ENCODE measurements at regions not wholly inside any gene's neighbourhood (a gene's known extent, or its start where the extent isn't known, plus 50 kb on each side); places are given as distances from the start of the nearest gene placed in this dataset.

DNA sequence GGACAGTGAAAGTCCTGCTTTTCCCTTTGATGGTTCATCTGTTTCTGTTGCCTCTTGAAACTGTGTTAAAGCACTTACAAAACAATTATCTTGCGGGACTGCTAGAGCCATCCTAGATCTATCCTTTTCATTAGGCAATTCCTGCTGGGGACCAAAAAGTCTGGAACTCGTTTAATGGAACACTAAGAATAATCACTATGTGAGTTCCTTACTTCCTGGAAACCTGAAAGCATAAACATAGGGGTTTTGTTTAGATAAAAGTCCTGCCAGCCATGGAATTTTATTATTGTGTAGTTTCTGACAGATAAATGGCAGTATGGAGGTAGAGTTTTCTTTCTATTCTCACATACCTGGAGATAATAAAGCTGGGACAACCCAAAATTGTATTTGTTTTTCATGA lies 1133.3 kb downstream of the SORCS3 start:
- BruUV-seq (replicated peaks): no TSS peak
- Histone ChIP-seq H3K4ac (ENCODE audit: low read depth, low read length) (no peak overlapping the region), H2AK9ac (replicated peaks; ENCODE audit: low read depth, low read length, poor library complexity) (no peak overlapping the region), H3K4me3 (ENCODE audit: insufficient read depth, low read depth, low read length) (no peak overlapping the region), H4K5ac (ENCODE audit: low read depth, low read length) (no peak overlapping the region), H3K14ac (replicated peaks; ENCODE audit: low read depth, low read length) (no peak overlapping the region), H2BK5ac (ENCODE audit: low read depth, low read length, poor library complexity, severe bottlenecking) (no peak overlapping the region), H2BK120ac (ENCODE audit: low read depth, low read length) (no peak overlapping the region), H3K79me1 (ENCODE audit: low read depth in 1 of 2, low read length in 2 of 2) (no peaks in the 10 kb centered on the region), H3K18ac (ENCODE audit: low read depth, low read length) (no peak overlapping the region), H3K56ac (ENCODE audit: extremely low read depth, insufficient read depth, low read length) (no peak overlapping the region), H3K36me3 (ENCODE audit: control insufficient read depth, insufficient read depth, low read length) (no peaks in the 10 kb centered on the region), H2AFZ (replicated peaks; ENCODE audit: low read length, poor library complexity) (no peak overlapping the region), H3K9ac (ENCODE audit: low read depth, low read length) (no peak overlapping the region), H4K8ac (ENCODE audit: low read depth in 2 of 2, low read length in 2 of 2) (no peak overlapping the region), H3K9me1 (ENCODE audit: insufficient read depth, low read length) (no peaks in the 10 kb centered on the region), H2BK20ac (ENCODE audit: low read depth, low read length) (no peak overlapping the region), H3K4me2 (ENCODE audit: low read depth, low read length) (no peak overlapping the region), H2AK5ac (ENCODE audit: low read depth, low read length) (no peak overlapping the region), H3K27ac (ENCODE audit: insufficient read depth, low read length) (no peak overlapping the region), H3K27me3 (ENCODE audit: control insufficient read depth, insufficient read depth, low read length) (no peaks in the 10 kb centered on the region), H4K91ac (ENCODE audit: insufficient read depth, low read depth, low read length) (no peak overlapping the region), H3K23ac (ENCODE audit: low read depth, low read length) (no peak overlapping the region), H3K4me1 (ENCODE audit: control insufficient read depth, insufficient read depth, low read length) (no peaks in the 10 kb centered on the region), H4K20me1 (ENCODE audit: insufficient read depth, low read length) (no peaks in the 10 kb centered on the region), H3K9me3 (ENCODE audit: control insufficient read depth, insufficient read depth, low read length) (peaks cover 4% of the 10 kb centered on the region; the same call in 1 of the 2 replicates), H2BK15ac (ENCODE audit: low read depth, low read length) (no peak overlapping the region)
- TF ChIP-seq RCOR1 (IDR thresholded peaks at IDR 0.05; ENCODE audit: insufficient replicate concordance, low read length): no peak
- TF ChIP-seq SMC3 (IDR thresholded peaks at IDR 0.05; ENCODE audit: low read depth, low read length): no peak
- TF ChIP-seq, protein P1, sequence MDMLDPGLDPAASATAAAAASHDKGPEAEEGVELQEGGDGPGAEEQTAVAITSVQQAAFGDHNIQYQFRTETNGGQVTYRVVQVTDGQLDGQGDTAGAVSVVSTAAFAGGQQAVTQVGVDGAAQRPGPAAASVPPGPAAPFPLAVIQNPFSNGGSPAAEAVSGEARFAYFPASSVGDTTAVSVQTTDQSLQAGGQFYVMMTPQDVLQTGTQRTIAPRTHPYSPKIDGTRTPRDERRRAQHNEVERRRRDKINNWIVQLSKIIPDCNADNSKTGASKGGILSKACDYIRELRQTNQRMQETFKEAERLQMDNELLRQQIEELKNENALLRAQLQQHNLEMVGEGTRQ (IDR thresholded peaks at IDR 0.05; ENCODE audit: low read depth, low read length): no peak
- no peak for TF ChIP-seq CHD1 (IDR thresholded peaks at IDR 0.05; ENCODE audit: low read depth, low read length)
- TF ChIP-seq NFE2L2 (IDR thresholded peaks at IDR 0.05; ENCODE audit: low read depth, low read length): no peak
- in situ Hi-C loops (cut with MboI; ENCODE audit: low sequenced_read_pairs) (no loop called here), intact Hi-C loops (cut with micrococcal nuclease) (no loop called here), dilution Hi-C loops (cut with HindIII; ENCODE audit: low sequenced_read_pairs, unreplicated experiment) (no loop called here)
- no peak for DNase-seq
- ChIA-PET CTCF (no interaction called here), POLR2A (ENCODE audit: unreplicated experiment) (no interaction called here)
- ATAC-seq (ENCODE audit: low read depth): no peak
- WGBS, 2 experiments (ENCODE audit: extremely low coverage in 2 of 2, insufficient read length in 1 of 2): no CpG with 5 or more reads among the region's 2 CpGs
